SU-DHL-6 (cell line): ENCODE measurements at regions not wholly inside any gene's neighbourhood (a gene's known extent, or its start where the extent isn't known, plus 50 kb on each side); places are given as distances from the start of the nearest gene placed in this dataset.

Experiments used
- EZH2phosphoT487 ChIP-seq: fragments of 200-600 bp; sonication (generic), shearing (Covaris generic); conservative IDR thresholded peaks from 2 replicates; pipeline ENCODE4 v1.6.1; 2018; ENCODE audit warnings: mild to moderate bottlenecking, antibody characterized with exemption, low read length, moderate library complexity, mixed read lengths
- TF ChIP-seq, protein P1 (sequence below): fragments of 200-600 bp; sonication (generic); IDR thresholded peaks from one replicate; pipeline ENCODE4 v1.5.1; 2017; ENCODE audit warnings: antibody characterized with exemption, mild to moderate bottlenecking, low read length, moderate library complexity; ENCODE audit not compliant: insufficient read depth, poor library complexity, severe bottlenecking

DNA sequence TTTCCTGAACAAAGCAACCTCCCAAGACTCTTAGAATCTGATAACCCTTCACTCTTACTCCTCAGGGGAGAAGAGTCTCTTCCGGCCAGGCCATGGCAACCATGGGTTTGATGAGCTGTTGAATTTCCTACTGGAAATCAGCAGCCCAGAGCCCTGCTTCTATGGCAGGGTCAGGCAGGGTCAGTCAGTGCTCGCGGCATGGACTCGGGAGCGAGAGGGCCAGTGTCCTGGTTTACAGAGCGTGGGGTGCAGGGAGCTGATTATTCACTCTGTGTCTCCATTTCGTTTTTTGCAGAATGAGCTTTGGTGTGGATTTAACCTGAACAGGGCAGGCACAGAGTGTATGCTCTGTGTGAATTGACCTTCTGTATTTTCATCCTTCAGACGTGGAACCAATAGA lies 340.6 kb upstream of the SFSWAP start:
- TF ChIP-seq, protein P1, sequence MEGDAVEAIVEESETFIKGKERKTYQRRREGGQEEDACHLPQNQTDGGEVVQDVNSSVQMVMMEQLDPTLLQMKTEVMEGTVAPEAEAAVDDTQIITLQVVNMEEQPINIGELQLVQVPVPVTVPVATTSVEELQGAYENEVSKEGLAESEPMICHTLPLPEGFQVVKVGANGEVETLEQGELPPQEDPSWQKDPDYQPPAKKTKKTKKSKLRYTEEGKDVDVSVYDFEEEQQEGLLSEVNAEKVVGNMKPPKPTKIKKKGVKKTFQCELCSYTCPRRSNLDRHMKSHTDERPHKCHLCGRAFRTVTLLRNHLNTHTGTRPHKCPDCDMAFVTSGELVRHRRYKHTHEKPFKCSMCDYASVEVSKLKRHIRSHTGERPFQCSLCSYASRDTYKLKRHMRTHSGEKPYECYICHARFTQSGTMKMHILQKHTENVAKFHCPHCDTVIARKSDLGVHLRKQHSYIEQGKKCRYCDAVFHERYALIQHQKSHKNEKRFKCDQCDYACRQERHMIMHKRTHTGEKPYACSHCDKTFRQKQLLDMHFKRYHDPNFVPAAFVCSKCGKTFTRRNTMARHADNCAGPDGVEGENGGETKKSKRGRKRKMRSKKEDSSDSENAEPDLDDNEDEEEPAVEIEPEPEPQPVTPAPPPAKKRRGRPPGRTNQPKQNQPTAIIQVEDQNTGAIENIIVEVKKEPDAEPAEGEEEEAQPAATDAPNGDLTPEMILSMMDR = no peak
- no peak for TF ChIP-seq EZH2phosphoT487
